Dendritic cell treated with granulocyte-macrophage colony-stimulating factor and Interleukin-4, amounts not matched to agents 40 ng/mL and 50 ng/mL, for 4 days (primary cell): ENCODE measurements at regions not wholly inside any gene's neighbourhood (a gene's known extent, or its start where the extent isn't known, plus 50 kb on each side); places are given as distances from the start of the nearest gene placed in this dataset.

ENCODE experiments used
- H3K27ac Mint-ChIP-seq: one replicate; pipeline ENCODE4 v1.8.0; 2022; ENCODE audit warnings: mild to moderate bottlenecking, mixed read lengths
- H3K27me3 Mint-ChIP-seq: one replicate; pipeline ENCODE4 v1.8.0; 2022; ENCODE audit warnings: mild to moderate bottlenecking, mixed read lengths
- H3K36me3 Mint-ChIP-seq: one replicate; pipeline ENCODE4 v1.8.0; 2022; ENCODE audit warnings: low read depth, mixed read lengths
- H3K4me1 Mint-ChIP-seq: one replicate; pipeline ENCODE4 v1.8.0; 2022; ENCODE audit warnings: low read depth, mixed read lengths
- H3K4me3 Mint-ChIP-seq: one replicate; pipeline ENCODE4 v1.8.0; 2022; ENCODE audit warnings: mild to moderate bottlenecking, moderate library complexity, mixed read lengths
- H3K9me3 Mint-ChIP-seq: one replicate; pipeline ENCODE4 v1.8.0; 2022; ENCODE audit warnings: mixed read lengths
- intact Hi-C: fragments of 100-400 bp; cut with micrococcal nuclease; formaldehyde crosslinking; loops from one replicate; pipeline ENCODE4 v1.15.0; 2022

DNA sequence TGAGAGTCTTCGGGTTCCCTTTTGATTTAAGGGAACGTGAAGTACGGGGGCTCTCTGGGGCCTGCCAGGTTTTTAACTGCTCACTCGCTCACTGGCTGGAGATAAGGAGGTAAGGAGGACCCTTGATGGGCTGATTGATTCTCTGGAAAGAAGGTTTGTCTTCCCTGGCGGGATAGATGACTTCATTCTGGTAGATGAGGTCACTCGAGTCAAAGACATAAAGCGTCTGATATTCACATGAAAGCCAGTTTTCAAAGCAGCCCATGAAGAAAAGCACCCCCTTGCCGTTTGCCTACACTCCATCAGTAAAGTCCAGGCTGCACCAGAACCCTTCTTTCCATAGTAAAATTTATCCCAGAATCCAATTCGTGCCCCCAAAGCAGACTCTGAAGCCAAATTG, 233.7 kb upstream of the IRX5 start:
- intact Hi-C loops: no loop called here
- H3K27ac Mint-ChIP-seq: no peak overlapping the region
- H3K9me3 Mint-ChIP-seq: peaks cover 7% of the 10 kb centered on the region

DNA sequence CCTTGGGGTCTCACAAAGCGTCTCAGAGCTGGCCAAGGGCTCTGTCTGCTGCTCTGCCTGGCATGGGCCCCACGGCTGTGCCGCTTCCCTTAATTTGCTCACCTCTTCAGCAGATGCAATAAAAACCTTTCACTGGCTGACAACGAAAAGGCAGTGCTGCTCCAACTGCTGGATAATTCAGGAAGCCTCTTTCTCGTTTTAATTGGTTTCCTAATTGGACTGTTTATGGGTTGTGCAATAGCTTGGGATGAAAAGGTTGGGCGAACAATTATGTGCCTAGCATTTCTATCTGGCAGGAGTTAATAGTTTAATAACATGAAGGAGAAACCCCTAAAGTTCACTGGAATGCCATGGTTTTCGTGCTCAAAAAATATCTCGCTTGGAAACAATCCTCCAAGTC, 234.1 kb upstream of the IRX5 start:
- intact Hi-C loops: no loop called here
- Mint-ChIP-seq H3K4me1 (no peaks in the 10 kb centered on the region), H3K27me3 (no peaks in the 10 kb centered on the region), H3K36me3 (no peaks in the 10 kb centered on the region), H3K27ac (no peak overlapping the region), H3K9me3 (peaks cover 5% of the 10 kb centered on the region), H3K4me3 (no peak overlapping the region)

More for the DNA sequence above, 233.7 kb upstream of the IRX5 start:
- Mint-ChIP-seq H3K27me3 (no peaks in the 10 kb centered on the region), H3K36me3 (no peaks in the 10 kb centered on the region), H3K4me1 (no peaks in the 10 kb centered on the region), H3K4me3 (no peak overlapping the region)

DNA sequence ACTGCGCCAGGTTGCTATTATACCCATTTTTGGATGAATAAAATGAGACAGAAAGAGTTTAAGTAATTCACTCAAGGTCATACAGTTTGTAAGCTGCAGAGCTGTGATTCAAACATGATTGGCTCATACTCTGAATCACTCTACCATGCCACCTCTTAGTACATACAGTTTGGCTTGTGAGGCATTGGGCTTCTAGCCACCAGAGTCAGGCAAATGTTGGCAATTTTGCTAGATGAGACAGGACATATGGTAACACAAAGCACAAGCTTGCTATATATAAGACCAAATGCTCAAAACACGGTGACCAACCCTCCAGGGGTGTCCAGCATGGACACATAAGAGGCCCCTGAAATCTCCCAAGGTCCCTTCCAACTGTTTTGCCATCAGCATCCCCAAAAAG, 236.0 kb upstream of the IRX5 start:
- Mint-ChIP-seq H3K36me3 (no peaks in the 10 kb centered on the region), H3K27ac (no peak overlapping the region), H3K4me3 (no peak overlapping the region), H3K4me1 (no peaks in the 10 kb centered on the region), H3K27me3 (no peaks in the 10 kb centered on the region), H3K9me3 (no peaks in the 10 kb centered on the region)
- intact Hi-C loops: no loop called here

DNA sequence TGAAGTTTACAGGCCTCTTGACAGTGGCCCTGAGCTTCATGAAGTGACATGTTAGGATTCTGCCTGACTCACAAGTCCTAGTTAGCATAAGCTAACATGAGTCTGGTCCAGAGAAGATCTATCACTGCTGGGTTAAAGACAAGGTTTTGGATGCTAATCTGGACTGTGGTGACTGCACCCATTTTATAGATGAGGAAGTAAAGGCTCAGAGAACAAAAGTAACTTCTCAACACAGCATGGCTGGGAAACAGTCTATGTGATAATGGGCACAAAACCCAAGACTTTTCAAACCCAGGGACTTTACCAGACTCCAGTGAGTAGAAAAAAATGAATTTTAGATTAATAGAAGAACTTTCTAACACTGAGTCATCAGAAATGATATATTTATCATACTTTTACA, 236.8 kb upstream of the IRX5 start:
- Mint-ChIP-seq H3K4me3 (no peak overlapping the region), H3K27me3 (no peaks in the 10 kb centered on the region), H3K36me3 (no peaks in the 10 kb centered on the region), H3K27ac (no peak overlapping the region), H3K9me3 (no peaks in the 10 kb centered on the region), H3K4me1 (no peaks in the 10 kb centered on the region)
- intact Hi-C loops: no loop called here

DNA sequence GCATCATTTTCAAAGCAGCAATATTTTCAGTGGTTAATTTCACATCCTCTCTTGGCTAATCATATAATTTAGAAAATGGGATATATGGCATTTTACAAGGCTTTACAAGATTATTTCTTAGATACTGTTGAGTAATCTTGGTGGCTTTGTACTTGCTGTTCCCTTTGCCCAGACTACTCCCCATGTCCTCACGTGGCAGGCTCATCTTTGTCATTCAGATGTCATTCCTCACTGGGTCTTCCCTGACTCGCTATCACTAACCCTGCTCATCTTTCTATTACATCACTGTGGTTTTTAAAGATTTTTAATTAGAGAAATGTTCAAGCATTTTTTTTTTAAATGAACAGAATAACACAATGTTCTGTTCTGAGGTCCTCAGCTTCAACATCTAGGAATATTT, 240.0 kb upstream of the IRX5 start:
- no peaks in the 10 kb centered on the region for H3K27me3 Mint-ChIP-seq
- H3K27ac Mint-ChIP-seq: no peak overlapping the region
- no peaks in the 10 kb centered on the region for H3K4me1 Mint-ChIP-seq
- intact Hi-C loops: no loop called here
- H3K9me3 Mint-ChIP-seq: peaks cover 13% of the 10 kb centered on the region
- H3K4me3 Mint-ChIP-seq: no peak overlapping the region
- no peaks in the 10 kb centered on the region for H3K36me3 Mint-ChIP-seq

DNA sequence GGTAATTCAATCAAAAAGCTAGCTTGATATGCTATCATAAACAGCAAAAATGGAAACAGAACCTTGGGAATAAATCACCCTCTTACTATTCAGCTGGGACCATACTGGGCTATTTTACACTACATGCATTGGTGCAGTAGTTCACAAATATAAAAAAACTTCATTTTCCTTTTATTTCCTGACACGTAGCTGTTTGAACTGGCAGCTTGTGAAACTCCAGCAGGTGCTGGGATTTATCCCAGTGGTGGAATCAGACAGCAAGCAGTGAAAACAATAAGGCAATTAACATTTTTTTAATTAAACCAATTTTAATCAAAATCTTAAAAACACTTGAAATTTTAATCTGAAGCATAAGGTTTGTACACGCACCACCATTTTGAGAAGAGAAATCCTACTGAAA, 240.4 kb upstream of the IRX5 start:
- no peak overlapping the region for H3K4me3 Mint-ChIP-seq
- no peaks in the 10 kb centered on the region for H3K4me1 Mint-ChIP-seq
- no peaks in the 10 kb centered on the region for H3K27me3 Mint-ChIP-seq
- intact Hi-C loops: no loop called here
- peaks cover 17% of the 10 kb centered on the region for H3K9me3 Mint-ChIP-seq
- H3K36me3 Mint-ChIP-seq: no peaks in the 10 kb centered on the region
- H3K27ac Mint-ChIP-seq: no peak overlapping the region

DNA sequence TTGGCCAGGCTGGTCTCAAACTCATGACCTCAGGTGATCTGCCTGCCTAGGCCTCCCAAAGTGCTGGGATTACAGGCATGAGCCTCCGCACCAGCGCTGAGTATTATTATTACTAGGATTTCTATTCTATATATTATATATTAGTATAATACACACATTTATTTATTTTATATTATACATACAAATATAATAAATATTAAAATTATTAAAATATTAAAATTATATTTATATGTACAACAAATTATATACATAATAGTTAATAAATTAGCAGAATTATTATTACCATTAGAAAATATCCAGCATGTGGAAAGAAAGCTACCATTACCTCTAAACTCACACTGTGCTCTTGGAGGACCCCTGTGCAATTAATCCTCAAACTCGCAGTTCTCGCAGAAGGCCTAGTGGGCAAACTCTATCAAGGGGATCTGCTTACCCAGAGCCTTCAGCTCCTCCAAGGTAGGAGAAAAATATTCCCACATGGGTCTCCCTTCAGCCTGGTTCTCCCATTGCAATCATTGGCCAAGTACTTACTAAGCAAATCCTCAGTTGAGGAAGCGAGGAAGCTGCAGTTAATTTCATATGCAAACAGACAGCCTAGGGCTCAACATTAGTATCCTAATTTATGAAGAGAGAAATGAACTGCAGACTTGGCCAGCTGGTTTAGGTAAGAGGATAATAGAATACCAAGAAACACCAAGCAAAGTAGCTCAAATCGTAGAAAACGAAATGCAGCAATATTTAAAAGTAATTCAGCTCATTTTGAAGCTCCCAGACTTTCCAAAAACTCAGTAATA, 241.4 kb upstream of the IRX5 start:
- H3K27me3 Mint-ChIP-seq: no peaks in the 10 kb centered on the region
- no peak overlapping the region for H3K27ac Mint-ChIP-seq
- H3K9me3 Mint-ChIP-seq: peaks cover 19% of the 10 kb centered on the region
- intact Hi-C loops: no loop called here
- no peaks in the 10 kb centered on the region for H3K36me3 Mint-ChIP-seq
- H3K4me1 Mint-ChIP-seq: no peaks in the 10 kb centered on the region
- H3K4me3 Mint-ChIP-seq: no peak overlapping the region

DNA sequence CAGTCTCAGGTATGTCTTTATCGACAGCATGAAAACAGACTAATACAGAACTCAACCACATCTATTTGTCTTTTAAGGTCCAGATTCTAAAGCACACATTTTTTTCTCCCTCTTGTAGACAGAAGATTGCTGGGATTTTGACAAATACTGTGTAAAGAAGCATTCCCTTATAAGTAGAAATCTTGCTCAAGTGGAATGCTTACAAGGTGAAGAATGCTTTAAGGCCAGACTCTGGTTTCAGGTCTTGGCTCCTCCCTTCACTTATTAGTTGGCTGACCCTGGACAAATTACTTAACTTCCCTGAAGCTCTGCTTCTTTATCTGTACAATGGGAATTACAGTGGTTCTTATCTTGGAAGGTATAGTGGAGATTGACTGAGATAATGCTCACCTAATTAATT, 242.3 kb upstream of the IRX5 start:
- intact Hi-C loops: no loop called here
- Mint-ChIP-seq H3K9me3 (peaks cover 19% of the 10 kb centered on the region), H3K4me3 (no peak overlapping the region)

DNA sequence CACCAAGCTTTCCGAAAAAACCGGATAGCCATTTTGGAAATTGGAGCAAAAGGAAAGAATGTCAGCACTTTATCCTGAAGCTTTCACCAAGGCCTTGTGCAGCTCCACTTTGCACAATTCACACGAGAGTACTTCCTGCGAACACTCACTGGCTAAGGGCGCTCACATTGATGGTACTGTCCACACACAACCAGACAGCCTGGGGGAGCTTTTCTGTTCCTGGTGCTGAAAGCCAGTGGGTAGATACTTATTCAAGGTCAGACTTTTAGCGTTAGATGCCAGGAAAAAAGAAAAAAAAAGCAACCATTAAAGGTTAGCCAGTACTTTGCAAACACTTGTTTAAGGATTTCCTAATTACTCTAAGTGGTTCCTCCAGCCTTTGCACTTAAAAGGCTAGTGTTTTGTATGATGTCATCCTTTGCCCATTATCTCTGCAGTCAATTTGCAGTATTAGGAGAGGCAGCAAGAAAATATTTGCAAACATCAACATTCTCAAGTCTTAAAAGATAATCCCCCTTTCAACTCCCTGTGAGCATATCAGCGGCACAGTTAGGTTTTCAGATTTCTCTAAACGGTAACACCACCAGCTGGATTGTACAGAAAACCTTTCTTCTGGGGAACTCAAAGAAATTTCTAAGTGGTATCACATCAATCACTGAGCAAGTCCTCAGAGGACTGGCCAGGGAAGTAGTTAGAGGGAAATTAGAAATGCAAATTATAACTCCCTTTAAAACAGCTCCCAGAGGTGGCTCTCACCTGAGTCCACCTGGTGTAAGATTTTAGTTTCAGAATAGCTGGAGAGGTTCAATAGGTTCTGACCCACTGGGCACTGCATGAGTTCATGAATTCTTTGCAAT, 243.4 kb upstream of the IRX5 start:
- intact Hi-C loops: no loop called here
- no peaks in the 10 kb centered on the region for H3K36me3 Mint-ChIP-seq
- no peaks in the 10 kb centered on the region for H3K27me3 Mint-ChIP-seq
- H3K4me1 Mint-ChIP-seq: no peaks in the 10 kb centered on the region
- H3K27ac Mint-ChIP-seq: no peak overlapping the region
- H3K4me3 Mint-ChIP-seq: no peak overlapping the region
- H3K9me3 Mint-ChIP-seq: peaks cover 19% of the 10 kb centered on the region

More for the DNA sequence above, 242.3 kb upstream of the IRX5 start:
- Mint-ChIP-seq H3K27me3 (no peaks in the 10 kb centered on the region), H3K4me1 (no peaks in the 10 kb centered on the region), H3K36me3 (no peaks in the 10 kb centered on the region), H3K27ac (no peak overlapping the region)

DNA sequence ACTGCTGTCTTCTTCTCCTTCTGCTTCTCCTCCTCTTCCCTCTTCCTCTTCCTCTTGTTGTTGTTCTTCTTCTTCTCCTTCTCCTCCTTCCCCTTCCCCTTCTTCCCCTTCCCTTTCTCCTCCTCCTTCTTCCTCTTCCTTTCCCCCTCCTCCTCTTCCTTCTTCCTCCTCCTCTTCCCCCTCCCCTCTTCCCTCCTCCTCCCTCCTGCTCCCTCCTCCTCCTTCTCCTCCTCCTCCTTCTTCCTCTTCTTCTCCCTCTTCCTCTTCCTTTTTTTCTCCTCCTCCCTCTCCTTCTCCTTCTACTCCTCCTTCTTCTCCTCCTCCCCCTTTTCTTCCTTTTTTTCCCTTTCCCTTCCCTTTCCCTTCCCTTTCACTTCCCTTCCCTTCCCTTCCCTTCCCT, 245.0 kb upstream of the IRX5 start:
- no peaks in the 10 kb centered on the region for H3K4me1 Mint-ChIP-seq
- no peak overlapping the region for H3K4me3 Mint-ChIP-seq
- intact Hi-C loops: no loop called here
- no peaks in the 10 kb centered on the region for H3K36me3 Mint-ChIP-seq
- no peak overlapping the region for H3K27ac Mint-ChIP-seq
- H3K27me3 Mint-ChIP-seq: no peaks in the 10 kb centered on the region
- H3K9me3 Mint-ChIP-seq: peaks cover 19% of the 10 kb centered on the region

DNA sequence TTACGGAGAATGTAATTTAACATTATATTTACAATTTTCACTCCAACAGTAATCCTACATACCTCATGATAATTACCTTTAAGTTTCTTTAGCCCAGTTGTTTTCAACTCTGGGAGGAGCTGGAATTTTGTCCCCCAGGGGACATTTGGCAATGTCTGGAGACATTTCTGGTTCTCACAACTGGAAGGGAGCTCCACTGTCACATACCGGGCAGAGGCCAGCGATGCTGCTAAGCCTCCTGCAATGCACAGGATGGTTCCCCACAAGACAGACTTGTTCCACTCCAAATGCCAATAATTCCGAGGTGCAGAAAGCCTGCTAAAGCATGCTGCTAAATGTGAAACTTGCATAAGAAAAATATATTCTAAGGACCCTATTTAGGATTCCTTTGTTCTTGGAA, 251.1 kb upstream of the IRX5 start:
- Mint-ChIP-seq H3K36me3 (no peaks in the 10 kb centered on the region), H3K4me1 (no peaks in the 10 kb centered on the region), H3K27me3 (no peaks in the 10 kb centered on the region), H3K27ac (no peak overlapping the region), H3K4me3 (no peak overlapping the region), H3K9me3 (no peaks in the 10 kb centered on the region)
- intact Hi-C loops: no loop called here

DNA sequence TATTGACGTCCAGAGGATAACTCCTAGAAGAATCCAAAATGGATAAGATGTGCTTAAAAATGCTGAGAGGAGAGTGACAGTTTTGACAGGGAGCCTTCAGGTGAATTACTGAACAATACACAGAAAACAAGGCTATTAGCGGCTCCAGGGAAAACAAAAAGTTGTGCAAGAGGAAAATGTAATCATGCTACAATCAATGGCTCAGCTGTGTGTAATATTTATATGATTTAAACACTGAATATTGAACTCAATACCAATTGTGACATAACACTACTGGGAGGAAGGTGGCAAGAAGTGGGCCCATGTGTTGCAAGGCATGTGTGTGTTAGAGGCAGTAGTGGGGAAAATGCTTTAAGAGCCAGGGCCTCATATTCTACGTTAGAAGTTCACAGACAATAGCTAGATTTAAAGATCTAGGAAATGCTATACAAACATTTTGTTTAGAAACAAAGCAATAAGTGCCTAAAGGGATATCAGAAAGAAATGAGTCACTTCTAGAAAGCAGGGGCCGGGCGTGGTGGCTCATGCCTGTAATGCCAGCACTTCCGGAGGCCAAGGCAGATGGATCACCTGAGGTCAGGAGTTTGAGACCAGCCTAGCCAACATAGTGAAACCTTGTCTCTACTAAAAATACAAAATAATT, 253.2 kb upstream of the IRX5 start:
- no peaks in the 10 kb centered on the region for H3K27me3 Mint-ChIP-seq
- intact Hi-C loops: no loop called here
- H3K4me1 Mint-ChIP-seq: no peaks in the 10 kb centered on the region
- no peak overlapping the region for H3K4me3 Mint-ChIP-seq
- no peaks in the 10 kb centered on the region for H3K36me3 Mint-ChIP-seq
- no peaks in the 10 kb centered on the region for H3K9me3 Mint-ChIP-seq
- H3K27ac Mint-ChIP-seq: no peak overlapping the region

DNA sequence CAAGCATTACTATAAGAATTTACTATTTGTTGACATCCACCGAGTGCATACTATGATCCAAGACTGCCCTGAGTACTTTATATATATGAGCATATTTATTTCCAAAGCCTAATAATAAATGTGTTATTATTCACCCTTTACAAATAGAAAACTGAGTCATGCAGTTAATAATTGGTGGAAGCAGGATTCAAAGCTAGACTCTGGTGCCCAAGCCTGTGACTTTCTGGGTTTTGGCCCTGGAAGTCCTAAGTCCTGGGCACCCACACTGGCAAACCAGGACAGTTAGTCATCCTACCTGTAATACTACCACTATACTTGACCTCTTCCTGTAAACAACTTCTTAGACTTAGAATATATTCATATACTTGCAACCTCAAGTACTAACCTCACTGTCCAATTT, 257.4 kb upstream of the IRX5 start:
- H3K27ac Mint-ChIP-seq: no peak overlapping the region
- no peak overlapping the region for H3K4me3 Mint-ChIP-seq
- intact Hi-C loops: no loop called here
- no peaks in the 10 kb centered on the region for H3K4me1 Mint-ChIP-seq
- H3K27me3 Mint-ChIP-seq: no peaks in the 10 kb centered on the region
- peaks cover 7% of the 10 kb centered on the region for H3K9me3 Mint-ChIP-seq
- H3K36me3 Mint-ChIP-seq: no peaks in the 10 kb centered on the region

DNA sequence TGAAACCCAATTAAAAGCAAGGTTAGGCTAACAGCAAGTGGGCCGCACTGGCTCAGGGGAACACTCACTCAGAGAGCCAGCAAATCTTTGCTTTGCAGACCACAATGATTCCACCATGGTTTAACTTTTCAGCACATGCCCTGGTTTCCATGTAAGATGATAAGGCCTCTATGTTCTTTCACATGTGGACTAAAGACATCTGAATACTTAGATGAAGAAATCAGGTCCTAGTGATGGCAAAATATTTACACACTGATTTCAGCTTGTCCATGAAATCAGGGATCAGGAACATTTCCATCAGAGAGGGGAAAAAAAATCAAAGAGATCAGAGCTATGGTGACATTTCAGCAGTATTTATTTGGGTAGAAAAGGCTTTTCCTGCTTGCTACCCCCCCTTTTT, 258.2 kb upstream of the IRX5 start:
- Mint-ChIP-seq H3K27me3 (no peaks in the 10 kb centered on the region), H3K27ac (no peak overlapping the region), H3K4me3 (no peak overlapping the region), H3K9me3 (peaks cover 7% of the 10 kb centered on the region), H3K4me1 (no peaks in the 10 kb centered on the region), H3K36me3 (no peaks in the 10 kb centered on the region)
- intact Hi-C loops: no loop called here
